Hypothalamus (tissue), 51 donors: ENCODE measurements at regions not wholly inside any gene's neighbourhood (a gene's known extent, or its start where the extent isn't known, plus 50 kb on each side); places are given as distances from the start of the nearest gene placed in this dataset.

Source experiments
- DNase-seq, 51 donors: peaks; one replicate each; lab custom pipeline; 2025; lab: John Stamatoyannopoulos, UW

DNA sequence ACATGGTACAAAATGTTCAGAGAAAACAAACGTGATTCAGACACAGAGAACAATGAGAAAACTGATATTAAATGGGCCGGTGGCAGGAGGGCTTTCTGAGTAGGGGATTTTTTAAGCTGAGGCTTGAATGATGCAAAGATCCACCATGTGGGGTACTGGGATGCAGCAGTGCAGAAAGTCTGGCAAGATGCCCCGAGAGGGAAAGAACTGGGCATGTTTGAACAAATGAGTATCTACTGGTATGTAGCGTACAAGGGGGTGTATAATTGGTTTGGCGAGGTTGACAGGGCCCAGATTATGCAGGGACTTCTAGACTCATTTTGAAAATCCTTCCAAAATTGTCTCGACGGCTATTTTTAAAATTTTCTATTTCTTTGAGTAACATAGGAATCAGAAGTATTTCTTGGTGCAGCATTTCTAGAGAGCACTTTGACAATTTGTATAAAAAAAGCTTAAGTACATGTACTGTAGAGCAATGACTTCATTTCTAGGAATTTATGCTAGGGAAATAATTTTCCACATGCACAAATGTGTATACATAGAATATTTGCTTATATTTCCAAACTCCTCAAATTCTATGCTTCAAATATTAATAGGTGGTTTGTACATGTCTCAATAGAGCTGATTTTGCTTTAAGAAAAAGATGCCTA, 119.6 kb upstream of the DOK5 start:
- DNase-seq = no peak

DNA sequence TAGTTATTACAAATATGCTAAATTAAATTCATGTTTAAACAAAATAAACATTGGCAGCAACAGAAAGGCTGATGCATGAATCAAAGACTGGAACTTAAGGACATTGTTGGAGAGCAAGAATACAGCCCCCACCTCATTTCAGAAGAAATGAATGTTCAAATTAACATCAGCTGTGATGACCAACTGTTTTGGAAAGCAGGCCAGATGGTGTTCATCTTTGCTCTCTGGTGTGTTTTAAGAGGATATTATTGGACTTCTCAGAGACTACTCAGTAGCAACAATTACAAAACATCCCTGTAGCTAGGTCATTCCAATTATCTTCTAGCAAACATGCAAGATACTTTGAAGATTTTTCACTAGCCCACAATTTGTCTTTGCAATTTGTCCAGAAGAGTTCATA, 118.6 kb upstream of the DOK5 start:
- no peak for DNase-seq

DNA sequence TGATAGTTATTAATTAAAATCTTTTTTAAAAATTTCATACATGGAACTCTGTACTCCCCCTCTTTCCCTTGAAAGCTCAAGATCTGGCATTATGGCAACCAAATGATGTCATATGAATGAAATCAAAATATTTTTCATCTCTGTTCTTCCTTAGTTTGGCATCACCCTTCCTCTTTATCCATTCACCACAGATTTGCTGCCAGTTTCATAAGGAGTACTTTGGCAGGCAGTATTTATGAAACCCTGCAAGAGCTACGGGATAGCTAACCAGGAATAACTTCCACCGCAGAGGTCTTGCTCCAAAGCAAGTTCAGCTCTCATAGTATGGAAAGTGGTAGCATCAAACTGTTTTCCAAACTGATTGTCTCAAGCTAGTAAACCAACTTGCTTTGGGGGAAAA, 113.9 kb upstream of the DOK5 start:
- DNase-seq = no peak

DNA sequence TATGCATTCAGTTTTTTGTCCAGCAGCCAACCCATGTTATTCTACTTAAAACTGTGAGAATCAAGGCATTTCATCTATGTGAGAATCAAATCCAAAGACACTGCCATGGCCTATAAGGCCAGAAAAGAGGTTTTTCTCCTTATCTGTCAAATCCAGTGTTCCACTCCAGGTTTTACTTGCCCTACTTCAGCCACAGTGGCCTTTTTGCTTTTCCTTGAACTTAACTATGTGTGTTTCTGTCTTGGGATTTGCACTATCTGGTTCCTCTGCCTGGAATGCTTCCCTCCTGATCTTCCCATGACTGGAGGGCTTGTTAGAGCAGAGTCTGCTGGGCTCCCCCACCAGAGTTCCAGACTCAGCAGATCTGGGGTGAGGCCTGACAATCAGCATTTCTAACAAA, 113.1 kb upstream of the DOK5 start:
- no peak for DNase-seq

DNA sequence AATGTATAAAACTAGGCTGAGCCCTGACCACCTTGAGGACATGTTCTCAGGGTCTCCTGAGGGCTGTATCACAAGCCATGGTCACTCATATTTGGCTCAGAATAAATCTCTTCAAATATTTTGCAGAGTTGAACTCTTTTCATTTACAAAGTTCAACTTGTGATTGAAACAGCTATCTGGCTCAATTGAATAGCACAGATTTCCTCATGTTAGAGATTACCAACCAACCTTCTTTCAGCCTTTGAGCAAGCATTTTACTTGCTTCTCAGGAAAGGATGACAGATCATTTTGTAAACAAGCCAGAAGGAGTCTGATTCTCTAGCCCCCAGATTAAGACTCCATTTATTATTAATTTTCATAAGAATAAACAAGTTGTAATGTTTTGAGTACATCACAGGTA, 111.0 kb upstream of the DOK5 start:
- no peak for DNase-seq

DNA sequence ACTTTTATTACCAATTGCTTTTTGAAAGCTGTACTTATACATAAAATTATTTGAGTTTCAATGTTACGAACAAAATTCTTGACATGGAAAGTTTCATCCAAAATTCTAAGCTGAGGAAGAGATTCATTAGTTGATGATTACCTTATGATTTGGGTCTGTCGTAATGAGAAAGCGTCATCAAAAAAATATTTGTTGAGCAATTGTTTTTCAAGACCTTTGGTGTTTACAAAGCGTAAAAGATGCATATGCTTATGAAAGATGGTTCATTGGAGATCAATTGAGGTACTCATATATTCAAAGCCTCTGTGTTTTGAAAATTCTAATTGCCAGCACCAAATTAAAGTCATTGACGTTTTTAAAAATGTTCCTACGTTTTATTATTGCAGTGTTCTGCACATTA, 110.5 kb upstream of the DOK5 start:
- no peak for DNase-seq

DNA sequence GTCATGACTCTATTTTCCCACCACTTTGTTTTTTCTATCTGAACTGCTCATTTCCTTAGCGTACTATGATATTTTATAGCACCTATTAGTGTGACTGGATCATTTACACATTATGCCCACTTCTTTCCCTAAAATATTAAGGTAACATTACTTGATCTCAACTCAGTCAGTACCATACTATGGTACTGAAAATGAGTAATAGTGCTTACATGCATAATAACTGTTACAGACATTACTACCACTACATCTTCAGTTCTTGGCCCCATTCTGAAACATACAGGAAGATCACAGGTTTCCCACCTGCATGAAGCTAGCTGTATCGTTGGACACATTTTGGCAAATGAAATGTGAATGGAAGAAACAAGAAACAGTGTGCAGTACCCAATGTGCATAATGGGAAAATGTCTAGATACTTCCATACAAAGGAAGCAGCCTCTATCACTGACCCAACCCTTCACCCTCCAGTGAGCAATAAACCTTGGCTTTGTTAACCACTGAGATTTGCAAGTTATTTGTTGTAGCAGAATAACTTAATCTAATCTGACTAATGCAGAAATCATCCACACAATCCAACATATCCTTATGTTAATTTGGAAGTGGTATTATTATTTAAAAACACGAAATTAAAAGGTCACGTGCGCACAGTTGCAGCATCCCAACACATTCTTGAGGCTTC, 108.6 kb upstream of the DOK5 start:
- no peak for DNase-seq

DNA sequence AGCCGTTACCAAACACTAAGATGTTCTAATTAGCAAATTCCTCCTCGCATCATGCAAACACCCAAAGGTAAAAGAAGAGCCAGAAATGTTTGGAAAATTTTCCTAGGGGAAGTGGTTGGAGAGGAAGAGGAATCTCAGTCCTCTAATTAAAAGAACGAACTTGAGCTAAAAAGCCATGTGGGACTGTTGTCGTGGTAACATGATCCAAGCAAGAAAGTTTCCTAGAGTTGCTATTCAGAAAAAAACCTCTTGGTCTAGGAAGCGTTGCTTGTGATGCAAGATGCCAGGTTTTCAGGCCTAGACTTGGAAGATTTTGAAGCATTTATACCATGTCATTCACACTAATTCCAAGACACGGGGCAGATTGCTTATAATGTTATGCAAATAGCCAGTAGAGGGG, 106.8 kb upstream of the DOK5 start:
- DNase-seq = peak in 1 of 51 donors; percentile 46

DNA sequence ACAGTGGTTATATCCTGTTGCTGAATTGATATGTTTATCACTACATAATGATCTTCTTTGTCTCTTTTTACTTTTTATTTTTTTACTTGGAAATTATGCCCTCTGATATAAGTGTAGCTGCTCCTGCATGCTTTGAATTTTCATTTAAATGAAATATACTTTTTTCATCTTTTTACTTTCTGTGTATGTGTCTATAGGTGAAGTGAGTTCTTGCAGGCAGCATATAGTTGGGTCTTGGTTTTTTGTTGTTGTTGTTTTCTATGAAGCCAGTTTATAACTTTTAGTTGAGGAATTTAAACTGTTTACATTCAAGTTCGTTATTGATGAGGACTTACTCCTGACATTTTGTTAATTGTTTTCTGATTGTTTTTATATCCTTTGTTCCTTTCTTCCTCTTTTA, 103.1 kb upstream of the DOK5 start:
- DNase-seq = no peak

DNA sequence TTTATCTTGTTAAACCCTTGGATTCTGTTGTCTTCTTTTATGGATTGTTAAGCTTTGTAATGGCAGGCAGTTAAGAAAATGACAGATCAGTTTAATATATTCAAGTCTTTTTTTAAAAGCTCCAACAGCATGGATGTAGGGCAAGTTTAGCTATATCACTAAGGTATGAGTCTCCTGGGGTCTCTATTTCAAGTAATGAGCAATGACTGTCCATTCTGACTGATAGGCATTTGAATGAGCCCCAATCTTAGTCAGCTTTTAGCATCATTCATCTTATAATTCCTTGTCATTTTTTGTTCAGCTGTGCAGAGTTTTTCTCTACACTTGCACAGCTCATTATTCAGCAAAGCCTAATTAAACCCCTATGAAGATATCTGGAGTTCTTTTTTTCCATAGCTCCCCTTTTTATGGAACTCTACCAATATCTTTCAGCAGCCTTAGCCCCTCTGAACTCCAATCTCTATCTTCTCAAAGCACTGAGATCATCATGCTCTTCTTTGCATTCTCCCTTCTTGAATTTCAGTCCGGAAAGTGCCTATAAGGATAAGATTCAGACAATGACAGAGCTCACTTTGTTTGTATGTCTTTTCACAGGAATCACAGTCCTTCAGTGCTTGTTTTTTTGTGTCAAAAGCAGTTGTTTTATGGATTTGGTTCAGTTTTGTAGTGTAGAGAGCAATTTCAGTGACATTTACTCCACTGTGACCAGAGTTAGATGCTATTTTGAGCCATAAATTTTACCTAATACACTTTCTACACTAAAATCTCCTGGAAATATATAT, 97.2 kb upstream of the DOK5 start:
- DNase-seq = no peak

DNA sequence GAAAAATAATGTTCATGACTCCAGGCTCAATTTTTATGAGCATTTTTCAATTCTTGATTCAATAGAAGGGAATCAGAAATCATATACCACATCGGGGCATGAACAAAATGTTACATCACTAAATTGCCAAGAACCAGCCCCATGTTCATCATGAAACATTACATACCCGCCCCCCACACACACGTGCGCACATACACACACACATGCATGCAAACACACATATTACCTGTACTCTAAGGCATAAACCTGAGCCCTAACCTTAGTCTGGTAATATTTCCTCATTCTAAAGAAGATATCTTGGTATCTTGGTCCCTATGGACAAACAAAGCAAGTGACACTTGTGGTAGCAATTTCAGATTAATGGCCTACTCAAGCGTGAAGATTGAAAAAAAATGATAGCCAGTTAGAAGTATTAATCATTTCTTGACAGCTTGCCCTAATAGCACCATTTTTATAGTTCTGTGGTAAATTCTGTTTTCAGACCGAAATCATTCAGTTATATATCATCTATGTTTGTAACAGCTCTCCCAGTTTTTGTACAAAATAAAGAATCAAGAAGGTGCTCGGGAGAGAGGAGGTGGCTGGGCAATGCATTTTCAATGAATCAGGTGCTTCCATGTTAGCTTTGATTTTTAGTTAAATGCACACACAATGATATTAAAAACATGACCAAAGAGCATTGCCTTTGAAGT, 95.4 kb upstream of the DOK5 start:
- no peak for DNase-seq

DNA sequence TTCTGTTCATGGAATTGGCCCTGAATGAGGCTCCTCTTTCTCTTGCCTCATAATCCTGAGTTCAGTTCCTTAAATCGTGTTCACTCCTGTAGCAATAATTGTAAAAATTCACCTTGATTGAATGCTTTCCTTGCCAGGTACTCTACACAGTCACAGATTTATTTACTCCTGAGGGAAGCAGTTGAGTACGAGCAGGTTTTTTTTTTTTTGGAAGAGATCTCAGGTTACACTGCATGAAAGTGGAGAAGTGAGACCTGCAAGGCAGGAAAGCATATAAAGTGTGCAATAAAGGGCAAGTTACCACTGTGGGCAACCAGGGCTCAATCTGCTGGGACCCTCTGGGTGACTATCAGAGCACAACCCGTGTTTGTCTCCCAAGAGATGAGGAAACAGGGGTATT, 93.0 kb upstream of the DOK5 start:
- DNase-seq = no peak

DNA sequence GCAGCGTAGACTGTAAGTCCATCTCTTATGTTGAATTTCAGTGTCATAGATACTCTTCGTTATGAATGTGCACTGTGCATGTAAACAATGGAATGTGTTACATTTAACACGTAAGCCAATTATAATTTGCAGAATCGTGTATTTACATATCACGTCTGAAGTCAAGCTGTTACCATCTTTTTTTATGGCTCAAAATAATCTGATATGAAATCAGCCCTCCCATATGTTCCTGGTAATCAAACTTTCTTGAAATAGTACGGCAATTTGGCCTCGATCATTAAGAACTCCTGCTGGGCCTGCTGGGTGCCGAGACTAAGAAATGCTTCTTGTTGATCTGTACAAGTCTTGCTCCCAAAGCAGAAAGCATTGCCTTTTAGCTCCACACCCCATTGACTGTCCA, 89.6 kb upstream of the DOK5 start:
- DNase-seq = no peak

DNA sequence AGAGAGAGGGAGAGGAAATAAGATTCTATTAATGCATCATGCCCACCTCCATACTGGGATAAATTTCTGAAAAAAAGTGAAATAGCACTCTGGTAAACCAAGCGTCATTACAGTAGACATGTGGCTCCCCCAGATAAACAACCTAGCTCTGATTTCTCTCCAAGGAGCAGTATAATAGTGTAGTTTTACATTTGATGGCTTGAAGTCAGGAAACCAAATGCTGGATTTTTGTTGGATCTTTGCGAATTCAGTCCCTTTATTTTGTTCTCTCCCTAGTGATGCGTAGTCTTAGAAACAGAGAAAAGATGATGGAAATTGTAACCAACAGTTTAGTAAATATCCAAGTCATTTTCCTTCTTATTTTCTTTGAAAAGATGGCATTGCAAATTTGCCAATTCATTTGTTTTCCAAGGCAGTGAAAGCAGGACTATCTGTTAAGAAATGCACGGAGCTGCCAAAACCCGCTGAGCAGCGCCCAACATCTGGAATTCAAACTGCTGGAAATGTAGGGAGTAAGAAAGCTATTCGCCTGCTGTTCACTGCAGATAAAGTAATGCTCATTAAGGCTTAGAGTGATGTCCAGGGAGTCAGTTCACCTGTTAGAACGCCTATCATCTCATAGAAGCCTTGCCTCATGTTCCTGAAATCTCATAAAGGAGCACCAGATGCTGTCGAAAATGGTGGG, 85.7 kb upstream of the DOK5 start:
- DNase-seq = no peak

DNA sequence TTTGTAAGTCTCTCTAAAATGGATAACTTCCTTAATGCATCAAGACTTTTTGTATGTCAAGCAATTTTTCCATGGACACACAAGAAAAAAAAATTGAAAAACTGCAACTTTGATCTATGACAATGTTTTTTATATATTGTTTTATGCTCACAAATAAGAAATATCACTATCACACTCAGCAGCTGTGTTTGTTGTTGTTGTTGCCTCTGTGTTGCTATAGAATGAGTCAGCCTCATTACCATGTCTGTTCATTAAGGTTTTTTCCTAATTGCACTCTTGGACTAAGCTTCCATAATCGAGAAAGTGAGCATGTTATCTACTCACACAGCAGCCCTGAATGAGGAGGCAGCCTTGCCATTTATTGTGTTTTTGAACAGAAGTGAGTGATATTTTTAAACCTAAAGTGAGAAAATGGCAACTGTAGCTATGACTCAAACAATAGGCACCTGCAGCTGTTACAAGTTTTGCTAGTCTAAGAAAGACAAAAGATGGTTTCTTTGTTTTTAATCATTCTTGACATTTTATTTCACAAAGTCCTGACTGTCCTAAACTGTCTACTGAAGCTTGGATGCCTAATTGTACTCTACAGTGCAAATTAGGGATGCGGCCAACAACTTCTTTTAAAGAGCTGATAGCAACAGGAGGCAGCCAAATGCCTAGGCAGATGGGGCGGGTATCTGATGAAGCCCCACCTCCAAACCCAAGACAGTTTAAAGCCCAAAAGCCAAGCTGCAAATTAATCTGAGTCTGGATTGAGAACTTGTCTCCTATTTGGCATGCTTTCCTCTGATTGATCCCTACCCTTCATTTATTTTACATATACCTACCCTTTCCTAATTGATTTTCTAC, 77.9 kb upstream of the DOK5 start:
- DNase-seq = peak in 2 of 51 donors; percentile 0 to 7

DNA sequence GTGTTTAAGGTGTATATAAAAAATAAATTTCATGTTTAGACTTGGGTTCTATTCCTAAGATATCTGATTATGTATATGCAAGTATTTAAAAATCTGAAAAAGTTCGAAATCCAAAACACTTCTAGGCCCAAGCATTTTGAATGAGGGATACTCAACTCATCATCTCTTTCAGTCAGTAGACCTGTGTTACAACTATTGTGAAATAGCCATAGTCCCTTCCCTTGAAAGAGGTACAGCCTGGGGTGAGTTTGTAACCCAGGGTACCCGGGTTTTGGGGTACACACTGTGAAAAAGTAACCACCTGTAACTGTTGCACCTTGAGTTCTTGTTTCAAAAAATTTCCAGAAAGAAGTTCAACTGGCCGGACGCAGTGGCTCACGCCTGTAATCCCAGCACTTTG, 76.6 kb upstream of the DOK5 start:
- DNase-seq = no peak

DNA sequence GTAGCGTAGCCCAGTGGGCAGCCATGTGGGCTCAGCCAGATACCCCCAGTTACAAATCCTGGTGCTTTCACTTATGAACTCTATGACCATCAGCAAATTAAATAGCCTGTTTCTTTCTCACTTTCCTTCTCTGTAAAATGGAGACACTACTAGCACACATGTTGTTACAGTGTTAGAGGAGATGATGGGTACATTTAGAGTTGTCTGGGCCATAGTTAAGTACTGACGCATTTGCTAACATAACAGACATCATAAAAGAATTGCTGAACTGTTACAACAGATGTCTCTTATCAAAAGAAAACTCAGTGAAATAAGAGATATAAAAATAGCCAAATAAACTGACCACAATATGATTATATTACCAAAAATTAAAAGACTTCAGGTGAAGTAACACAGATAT, 69.9 kb upstream of the DOK5 start:
- no peak for DNase-seq

DNA sequence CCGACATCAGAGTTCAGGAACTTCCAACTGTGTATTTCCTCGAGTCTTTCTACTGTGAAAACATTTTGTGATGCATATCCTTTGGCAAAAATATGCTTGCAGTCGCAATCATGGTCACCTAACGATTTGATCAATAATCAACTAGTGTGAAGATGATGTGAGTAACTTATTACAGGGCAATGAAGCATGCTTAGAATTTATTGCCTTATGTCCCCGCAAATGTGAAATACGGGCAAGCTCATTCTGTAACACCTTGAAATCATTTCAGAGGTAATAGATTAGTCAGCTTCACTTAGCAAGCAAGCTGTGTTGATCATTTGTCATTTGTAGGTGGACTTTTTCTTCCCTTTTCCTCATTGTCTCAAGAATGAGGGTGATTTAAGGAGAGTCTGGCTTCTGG, 67.9 kb upstream of the DOK5 start:
- DNase-seq = no peak

DNA sequence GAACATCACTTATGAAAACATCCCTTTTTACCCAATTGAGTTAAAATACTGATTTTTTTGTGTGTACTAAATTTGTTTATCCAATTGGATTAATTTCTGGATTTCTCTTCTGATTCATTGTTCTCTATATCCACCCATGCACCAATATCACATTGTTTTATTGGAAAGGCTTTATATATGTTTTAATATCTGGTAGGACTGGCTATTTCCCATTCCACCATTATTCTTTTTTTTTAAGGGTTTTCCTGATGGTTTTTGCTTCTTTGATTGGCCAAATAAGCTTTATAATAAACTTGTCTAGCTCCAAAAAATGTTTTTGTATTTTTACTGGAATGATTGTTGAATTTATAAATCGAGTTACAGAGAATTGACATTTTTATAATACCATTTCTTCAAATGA, 59.4 kb upstream of the DOK5 start:
- no peak for DNase-seq

DNA sequence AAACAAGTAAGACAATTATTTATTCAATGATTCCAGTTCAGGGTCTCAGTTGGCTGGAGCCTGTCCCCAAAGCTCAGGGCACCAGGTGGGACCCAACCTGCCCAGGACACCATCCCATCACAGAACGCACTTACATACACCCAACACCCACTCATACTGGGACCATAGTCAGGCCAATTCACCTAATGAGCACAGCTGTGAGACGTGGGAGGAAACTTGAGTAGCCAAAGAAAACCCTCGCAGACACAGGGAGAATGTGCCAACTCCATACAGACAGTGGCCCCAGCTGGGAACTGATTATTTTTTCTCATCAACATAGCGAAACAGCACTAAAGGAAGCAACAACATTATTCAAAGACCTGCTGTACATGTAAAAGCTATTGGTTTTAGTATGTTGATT, 58.6 kb upstream of the DOK5 start:
- no peak for DNase-seq
